Stomach (tissue), 8 donors: ENCODE measurements at regions not wholly inside any gene's neighbourhood (a gene's known extent, or its start where the extent isn't known, plus 50 kb on each side); places are given as distances from the start of the nearest gene placed in this dataset.

Experiments used
- DNase-seq, 2 donors: peaks; one replicate each; pipeline versions ENCODE4 v3.0.0 to v3.0.0-alpha.2; 2013 to 2019
- H3K27ac ChIP-seq, 5 donors: fragments of 200-600 bp in 4 of 5; sonication (generic) in 4 of 5; one replicate each; pipeline ENCODE4 v1.5.1; 2013 to 2019; ENCODE audit warnings: mild to moderate bottlenecking in 1 of 5, moderate library complexity in 1 of 5
- H3K27me3 ChIP-seq, 3 donors: fragments of 200-600 bp; sonication (generic); one replicate each; pipeline ENCODE4 v1.5.1; 2017 to 2019; ENCODE audit warnings: mixed run types in 1 of 3
- H3K36me3 ChIP-seq, 4 donors: fragments of 200-600 bp; sonication (generic); 1 replicate in 3 of 4; 2 replicates in 1 of 4; pipeline ENCODE4 v1.5.1; 2016 to 2019
- H3K4me1 ChIP-seq, 4 donors: fragments of 200-600 bp; sonication (generic); one replicate each; pipeline ENCODE4 v1.5.1; 2016 to 2019
- H3K4me3 ChIP-seq, 4 donors: fragments of 200-600 bp; sonication (generic) in 3 of 4; one replicate each; pipeline ENCODE4 v1.5.1; 2016 to 2019; ENCODE audit warnings: mild to moderate bottlenecking in 1 of 4
- H3K9me3 ChIP-seq, 4 donors: fragments of 200-600 bp; sonication (generic); one replicate each; pipeline ENCODE4 v1.5.1; 2016 to 2019
- EP300 ChIP-seq: sonication (generic); formaldehyde crosslinking; IDR thresholded peaks from one replicate; pipeline ENCODE4 v1.6.1; 2017; ENCODE audit warnings: antibody characterized with exemption
- POLR2A ChIP-seq, 4 donors: fragments of 450-650 bp; IDR thresholded peaks; one replicate each; pipeline ENCODE4 v1.6.1; 2016; ENCODE audit warnings: antibody characterized with exemption in 4 of 4, control low read depth in 2 of 4, mild to moderate bottlenecking in 1 of 4, moderate library complexity in 1 of 4
- POLR2AphosphoS5 ChIP-seq, 3 donors: sonication (generic); formaldehyde crosslinking; IDR thresholded peaks; one replicate each; pipeline ENCODE4 v1.6.1; 2016; ENCODE audit warnings: antibody characterized with exemption in 3 of 3
- WGBS, 5 donors: extraction: QIAGEN DNeasy Blood & Tissue Kit in 3 of 5; methylation state at CpG; one replicate each; pipeline versions ENCODE4 v1.1.5 to v1.1.7; 2013 to 2018; 5-methylcytosine and 5-hydroxymethylcytosine counted together
- intact Hi-C: fragments of 100-400 bp; cut with DNase I; formaldehyde crosslinking; loops from one replicate; pipeline ENCODE4 v1.15.1; 2023; ENCODE audit warnings: low total_unique reads
- TF ChIP-seq, protein P1 (sequence below), 7 experiments: fragments of 450-650 bp in 4 of 7; fragments of 200-600 bp in 3 of 7; sonication (generic) in 3 of 7; IDR thresholded peaks; one replicate each; pipeline ENCODE4 v1.5.1; 2016 to 2019; ENCODE audit warnings: antibody characterized with exemption in 7 of 7, control low read depth in 2 of 7, mild to moderate bottlenecking in 1 of 7
- donor health status: healthy with polysubstance abuse.
- donor health status: Bipolar disorder and iron deficiency.
- donor health status: healthy.

DNA sequence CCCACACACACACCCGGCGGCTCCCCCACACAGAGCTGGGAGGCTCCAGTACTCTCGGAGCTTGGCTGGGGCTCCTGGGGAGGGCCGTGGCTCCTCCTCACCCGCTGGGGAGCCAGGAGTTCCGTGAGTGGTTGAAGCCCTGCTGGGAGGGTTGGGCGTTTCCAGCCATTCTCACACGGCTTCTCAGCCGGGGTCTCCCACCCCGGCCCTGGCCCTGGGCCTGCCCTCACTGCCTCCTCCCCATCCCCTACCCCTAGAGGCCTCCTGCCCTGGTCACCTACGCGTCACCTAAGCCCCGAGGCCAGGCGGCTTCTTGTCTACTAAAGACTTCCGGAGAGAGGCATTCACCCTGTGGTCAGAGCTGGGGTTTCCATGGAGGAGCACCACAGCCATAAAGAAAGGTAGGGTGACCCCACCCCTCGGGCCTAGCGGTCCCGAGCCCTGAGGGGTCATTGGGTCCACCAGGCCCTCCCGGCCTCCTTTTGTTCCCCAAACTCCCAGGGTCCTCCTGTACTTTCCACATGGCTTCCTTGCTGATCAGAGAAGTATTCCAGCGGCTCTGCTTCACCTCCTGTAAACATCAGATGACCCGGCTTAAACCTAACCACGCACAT lies 99.3 kb downstream of the TTLL2 start:
- TF ChIP-seq POLR2A (IDR thresholded peaks at IDR 0.05) (no peak), EP300 (no peak), POLR2AphosphoS5 (IDR thresholded peaks at IDR 0.05) (no peak)
- TF ChIP-seq, protein P1, sequence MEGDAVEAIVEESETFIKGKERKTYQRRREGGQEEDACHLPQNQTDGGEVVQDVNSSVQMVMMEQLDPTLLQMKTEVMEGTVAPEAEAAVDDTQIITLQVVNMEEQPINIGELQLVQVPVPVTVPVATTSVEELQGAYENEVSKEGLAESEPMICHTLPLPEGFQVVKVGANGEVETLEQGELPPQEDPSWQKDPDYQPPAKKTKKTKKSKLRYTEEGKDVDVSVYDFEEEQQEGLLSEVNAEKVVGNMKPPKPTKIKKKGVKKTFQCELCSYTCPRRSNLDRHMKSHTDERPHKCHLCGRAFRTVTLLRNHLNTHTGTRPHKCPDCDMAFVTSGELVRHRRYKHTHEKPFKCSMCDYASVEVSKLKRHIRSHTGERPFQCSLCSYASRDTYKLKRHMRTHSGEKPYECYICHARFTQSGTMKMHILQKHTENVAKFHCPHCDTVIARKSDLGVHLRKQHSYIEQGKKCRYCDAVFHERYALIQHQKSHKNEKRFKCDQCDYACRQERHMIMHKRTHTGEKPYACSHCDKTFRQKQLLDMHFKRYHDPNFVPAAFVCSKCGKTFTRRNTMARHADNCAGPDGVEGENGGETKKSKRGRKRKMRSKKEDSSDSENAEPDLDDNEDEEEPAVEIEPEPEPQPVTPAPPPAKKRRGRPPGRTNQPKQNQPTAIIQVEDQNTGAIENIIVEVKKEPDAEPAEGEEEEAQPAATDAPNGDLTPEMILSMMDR (IDR thresholded peaks at IDR 0.05): no peak
- Histone ChIP-seq H3K27me3 (peaks cover 0 to 15% (median 0%) of the 10 kb centered on the region in 3 donors), H3K4me1 (no peaks in the 10 kb centered on the region), H3K4me3 (peak overlapping the region in 1 of 4 donors; percentile 33), H3K9me3 (no peaks in the 10 kb centered on the region), H3K27ac (peak overlapping the region in 1 of 5 donors; percentile 54), H3K36me3 (no peaks in the 10 kb centered on the region)
- WGBS, 5 donors: 63 to 90% (median 71%) methylated on average over 16 to 22 of the region's 22 CpGs
- peak; percentile 38 to 64 for DNase-seq
- intact Hi-C loops: no loop called here

DNA sequence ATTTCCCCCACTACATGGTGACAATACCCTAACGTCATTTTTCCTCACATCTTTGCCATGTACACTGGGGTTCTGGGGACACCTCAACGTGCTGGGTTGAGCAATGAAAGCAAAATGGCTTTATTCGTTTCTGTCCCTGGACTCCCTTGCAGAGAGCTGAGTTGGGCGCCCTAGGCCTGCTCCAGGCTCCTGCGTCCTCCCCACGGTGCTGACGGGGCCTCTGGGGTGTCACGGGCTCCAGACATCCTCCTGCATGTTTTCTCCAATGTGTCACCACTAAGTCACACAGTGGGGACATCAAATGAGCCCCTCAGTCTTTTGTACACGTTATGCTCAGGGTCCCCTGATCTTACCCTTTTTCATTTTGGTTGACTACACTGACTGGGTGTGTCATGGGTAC lies 99.8 kb downstream of the TTLL2 start:
- Histone ChIP-seq H3K4me1 (no peaks in the 10 kb centered on the region), H3K4me3 (no peak overlapping the region), H3K27ac (peak overlapping the region in 1 of 5 donors; percentile 54), H3K36me3 (no peaks in the 10 kb centered on the region), H3K9me3 (no peaks in the 10 kb centered on the region), H3K27me3 (peaks cover 0 to 15% (median 0%) of the 10 kb centered on the region in 3 donors)
- DNase-seq: no peak
- no peak for TF ChIP-seq POLR2AphosphoS5 (IDR thresholded peaks at IDR 0.05)
- no peak for TF ChIP-seq EP300
- TF ChIP-seq POLR2A (IDR thresholded peaks at IDR 0.05): no peak
- TF ChIP-seq, protein P1 (IDR thresholded peaks at IDR 0.05): no peak
- intact Hi-C loops: no loop called here
- WGBS, 5 donors: 91 to 95% (median 93%) methylated on average over 9 of the region's 9 CpGs

DNA sequence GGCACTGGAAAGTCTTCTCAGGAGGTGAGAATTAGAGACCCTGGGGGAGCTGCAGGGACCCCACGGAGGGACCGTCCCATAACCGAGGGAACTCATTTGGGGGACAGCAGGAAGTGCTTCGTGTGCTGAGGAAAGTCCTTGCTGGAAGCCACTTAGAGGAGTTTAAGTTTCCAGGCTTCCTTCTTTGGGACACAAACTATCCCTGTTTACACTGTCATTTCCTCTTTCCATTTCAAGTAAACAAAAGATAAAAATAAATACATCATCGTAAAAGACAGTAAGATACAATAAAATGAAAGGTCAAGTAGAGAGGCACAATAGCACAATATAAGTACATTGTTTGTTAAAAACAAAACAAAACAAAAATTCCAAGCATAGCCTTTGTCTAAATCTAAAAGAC lies 101.2 kb downstream of the TTLL2 start:
- H3K9me3 ChIP-seq: no peaks in the 10 kb centered on the region
- 36 to 51% (median 46%) methylated on average over 5 of the region's 5 CpGs for WGBS, 5 donors
- no peak overlapping the region for H3K4me3 ChIP-seq

DNA sequence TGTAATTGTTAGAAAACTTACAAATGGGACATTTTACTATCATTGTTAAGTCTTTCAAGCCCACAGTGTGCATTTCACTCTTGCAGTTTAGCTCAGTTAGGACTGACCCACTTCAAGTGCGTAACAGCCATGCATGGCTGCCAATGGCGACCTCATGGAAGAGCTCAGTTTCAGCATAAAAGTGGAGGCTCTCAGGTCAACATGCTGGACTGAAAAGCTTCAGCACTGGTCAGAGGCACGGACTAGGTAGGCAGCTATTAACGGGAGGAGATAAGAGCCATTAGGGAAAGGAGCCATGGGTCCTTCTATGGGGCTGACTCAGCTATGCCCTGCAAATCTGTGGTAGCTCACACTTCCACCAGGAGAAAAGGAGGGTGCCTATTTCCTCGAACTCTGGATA lies 101.8 kb downstream of the TTLL2 start:
- no peak for TF ChIP-seq POLR2AphosphoS5 (IDR thresholded peaks at IDR 0.05)
- TF ChIP-seq, protein P1 (IDR thresholded peaks at IDR 0.05): no peak
- TF ChIP-seq POLR2A (IDR thresholded peaks at IDR 0.05): no peak
- TF ChIP-seq EP300: no peak
- H3K27ac ChIP-seq: no peak overlapping the region
- intact Hi-C loops: no loop called here
- H3K9me3 ChIP-seq: no peaks in the 10 kb centered on the region
- no peak overlapping the region for H3K4me3 ChIP-seq
- WGBS, 5 donors: 50 to 58% (median 53%) methylated on average over 5 of the region's 5 CpGs
- H3K36me3 ChIP-seq: no peaks in the 10 kb centered on the region
- no peaks in the 10 kb centered on the region for H3K27me3 ChIP-seq
- DNase-seq: peak in 1 of 2 donors; percentile 36
- no peaks in the 10 kb centered on the region for H3K4me1 ChIP-seq

More for the DNA sequence above, 101.2 kb downstream of the TTLL2 start:
- no peak for DNase-seq
- H3K27me3 ChIP-seq: peaks cover 0 to 3% (median 0%) of the 10 kb centered on the region in 3 donors
- H3K4me1 ChIP-seq: no peaks in the 10 kb centered on the region
- no peak overlapping the region for H3K27ac ChIP-seq
- H3K36me3 ChIP-seq: no peaks in the 10 kb centered on the region
- intact Hi-C loops: no loop called here
- TF ChIP-seq, protein P1 (IDR thresholded peaks at IDR 0.05): no peak
